ENCODE measurements at regions not wholly inside any gene's neighbourhood (a gene's known extent, or its start where the extent isn't known, plus 50 kb on each side); places are given as distances from the start of the nearest gene placed in this dataset.

GRCh38 chr2:196365145-196365544 is 193.8 kb upstream of the STK17B start:
- no peak for TF ChIP-seq POLR2A (IDR thresholded peaks at IDR 0.05)
- no peak for TF ChIP-seq CTCF (IDR thresholded peaks at IDR 0.05)

All from adrenal gland (tissue), 5 donors.